Neutrophil (primary cell): ENCODE measurements at regions not wholly inside any gene's neighbourhood (a gene's known extent, or its start where the extent isn't known, plus 50 kb on each side); places are given as distances from the start of the nearest gene placed in this dataset.

Experiments used
- H3K27ac ChIP-seq: fragments of 200-600 bp; sonication (generic); 2 replicates; pipeline ENCODE4 v1.5.1; 2016; ENCODE audit warnings: mild to moderate bottlenecking, moderate library complexity
- H3K27me3 ChIP-seq: fragments of 200-600 bp; sonication (generic); 2 replicates; pipeline ENCODE4 v1.6.0; 2016; ENCODE audit warnings: mild to moderate bottlenecking
- H3K36me3 ChIP-seq: fragments of 200-600 bp; sonication (generic); 2 replicates; pipeline ENCODE4 v1.5.1; 2017
- H3K4me1 ChIP-seq, 2 experiments: fragments of 200-600 bp in 1 of 2; sonication (generic) in 1 of 2; 1 replicate in 1 of 2; 2 replicates in 1 of 2; pipeline versions ENCODE4 v1.5.1 to v1.6.1; 2013 to 2016; ENCODE audit warnings: low read depth in 1 of 2, low read length in 1 of 2, mild to moderate bottlenecking in 1 of 2, moderate library complexity in 1 of 2; ENCODE audit not compliant: control insufficient read depth in 1 of 2, insufficient read depth in 1 of 2
- H3K4me3 ChIP-seq, 2 experiments: fragments of 200-600 bp in 1 of 2; sonication (generic) in 1 of 2; 1 replicate in 1 of 2; 2 replicates in 1 of 2; pipeline ENCODE4 v1.5.1; 2013 to 2016; ENCODE audit warnings: low read depth in 1 of 2, low read length in 1 of 2, mild to moderate bottlenecking in 1 of 2, moderate library complexity in 1 of 2
- H3K9me3 ChIP-seq: fragments of 200-600 bp; sonication (generic); 2 replicates; pipeline ENCODE4 v1.5.1; 2016
- CTCF ChIP-seq: fragments of 200-600 bp; sonication (generic); IDR thresholded peaks from 2 replicates; pipeline ENCODE4 v1.5.1; 2016; ENCODE audit warnings: antibody characterized with exemption

GRCh38 chr15:99511531-99511865, 54.3 kb upstream of the MEF2A start:
- Histone ChIP-seq H3K36me3 (no peaks in the 10 kb centered on the region), H3K27ac (no peak overlapping the region), H3K4me1 (peaks cover 31 to 59% of the 10 kb centered on the region in 2 experiments), H3K27me3 (peaks cover 34% of the 10 kb centered on the region), H3K4me3 (no peak overlapping the region), H3K9me3 (no peaks in the 10 kb centered on the region)
- no peak for TF ChIP-seq CTCF

- Histone ChIP-seq H3K36me3 (no peaks in the 10 kb centered on the region), H3K9me3 (no peaks in the 10 kb centered on the region), H3K27me3 (peaks cover 28% of the 10 kb centered on the region), H3K4me1 (peaks cover 31 to 56% of the 10 kb centered on the region in 2 experiments), H3K4me3 (no peak overlapping the region), H3K27ac (no peak overlapping the region)
- no peak for TF ChIP-seq CTCF
These were observed 53.7 kb upstream of the MEF2A start for GRCh38 chr15:99511866-99512661.

DNA sequence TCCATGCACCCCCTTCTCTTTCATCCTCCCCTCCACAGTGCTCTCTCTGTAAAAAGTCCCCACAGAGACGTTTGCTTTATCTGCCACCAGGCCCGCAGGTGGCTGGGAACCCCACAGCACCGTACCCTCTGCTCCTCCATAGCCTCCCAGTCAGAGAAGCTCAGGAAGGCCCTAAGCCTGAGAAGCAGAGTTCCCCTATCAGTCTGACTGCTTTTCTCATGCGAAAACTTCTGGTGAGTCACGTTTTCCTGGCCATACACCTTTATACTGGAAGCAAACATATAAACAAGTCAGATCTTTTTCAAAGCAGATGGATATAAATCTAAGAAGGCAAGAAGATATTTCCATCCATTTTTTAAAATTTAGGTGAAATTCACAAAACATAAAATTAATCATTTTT, 51.5 kb upstream of the MEF2A start:
- Histone ChIP-seq H3K4me1 (peaks cover 24 to 33% of the 10 kb centered on the region in 2 experiments), H3K9me3 (no peaks in the 10 kb centered on the region), H3K4me3 (no peak overlapping the region), H3K27ac (no peak overlapping the region), H3K27me3 (peaks cover 13% of the 10 kb centered on the region), H3K36me3 (no peaks in the 10 kb centered on the region)
- no peak for TF ChIP-seq CTCF
